GM23248 (cell line): ENCODE measurements at regions not wholly inside any gene's neighbourhood (a gene's known extent, or its start where the extent isn't known, plus 50 kb on each side); places are given as distances from the start of the nearest gene placed in this dataset.

Experiments used
- EZH2 ChIP-seq: fragments of 200-600 bp; sonication (generic); IDR thresholded peaks from 2 replicates; pipeline ENCODE4 v1.6.1; 2018; ENCODE audit warnings: antibody characterized with exemption, mild to moderate bottlenecking; ENCODE audit not compliant: insufficient read depth, poor library complexity, severe bottlenecking
- EZH2phosphoT487 ChIP-seq: fragments of 200-600 bp; sonication (generic); IDR thresholded peaks from 2 replicates; pipeline ENCODE4 v1.6.1; 2018; ENCODE audit warnings: antibody characterized with exemption, moderate library complexity, mild to moderate bottlenecking, low read depth; ENCODE audit not compliant: insufficient read depth

- TF ChIP-seq EZH2, result no peak
- TF ChIP-seq EZH2phosphoT487, result no peak
Measured at GRCh38 chr1:218592688-218593087, 247.6 kb downstream of the TGFB2 start.
